Progenitor cell of endocrine pancreas (in vitro differentiated cells): ENCODE measurements at regions not wholly inside any gene's neighbourhood (a gene's known extent, or its start where the extent isn't known, plus 50 kb on each side); places are given as distances from the start of the nearest gene placed in this dataset.

Source experiments
- DNase-seq: peaks from one replicate; pipeline ENCODE4 v3.0.0; 2021; ENCODE audit warnings: low spot score; ENCODE audit not compliant: unreplicated experiment
- H3K27ac Mint-ChIP-seq: 2 replicates; pipeline ENCODE4 v1.8.0; 2021; ENCODE audit warnings: mild to moderate bottlenecking, moderate library complexity, mixed read lengths
- H3K27me3 Mint-ChIP-seq: 2 replicates; pipeline ENCODE4 v1.8.0; 2021; ENCODE audit warnings: mixed read lengths
- H3K36me3 Mint-ChIP-seq: 2 replicates; pipeline ENCODE4 v1.8.0; 2022; ENCODE audit warnings: mixed read lengths; ENCODE audit not compliant: insufficient read depth
- H3K4me1 Mint-ChIP-seq: 2 replicates; pipeline ENCODE4 v1.8.0; 2021; ENCODE audit warnings: low read depth, mixed read lengths
- H3K4me3 Mint-ChIP-seq: 2 replicates; pipeline ENCODE4 v1.8.0; 2021; ENCODE audit warnings: low read depth, mild to moderate bottlenecking, moderate library complexity, mixed read lengths
- H3K9me3 Mint-ChIP-seq: 2 replicates; pipeline ENCODE4 v1.8.0; 2021; ENCODE audit warnings: low read depth, mixed read lengths
- TF ChIP-seq, protein P1 (sequence below): fragments of 200-600 bp; sonication (generic); IDR thresholded peaks from one replicate; pipeline ENCODE4 v1.5.0; 2021; ENCODE audit warnings: antibody characterized with exemption, mild to moderate bottlenecking; ENCODE audit not compliant: unreplicated experiment

DNA sequence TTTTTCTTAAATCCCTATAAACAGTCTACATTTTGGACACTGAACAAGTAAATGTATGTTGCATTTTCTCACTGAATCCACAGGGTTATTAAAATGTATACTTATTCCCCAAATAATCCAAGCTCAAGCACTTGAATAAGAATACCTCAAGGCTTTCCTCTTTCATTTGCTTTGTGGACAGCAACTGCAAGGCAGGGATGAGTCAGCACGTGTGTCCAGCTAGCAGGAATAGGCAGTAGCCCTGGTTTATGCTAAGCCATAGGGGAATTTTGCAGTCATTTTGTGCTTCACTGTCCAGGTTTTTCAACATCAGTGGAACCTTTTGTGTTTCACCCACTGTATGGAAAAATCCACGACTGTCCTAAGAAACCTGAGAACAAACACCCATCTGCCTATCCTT lies 96.7 kb upstream of the KCNMB2 start:
- no peak for DNase-seq
- H3K9me3 Mint-ChIP-seq: no peaks in the 10 kb centered on the region
- no peaks in the 10 kb centered on the region for H3K36me3 Mint-ChIP-seq
- H3K27ac Mint-ChIP-seq: no peak overlapping the region
- H3K4me3 Mint-ChIP-seq: no peak overlapping the region
- TF ChIP-seq, protein P1, sequence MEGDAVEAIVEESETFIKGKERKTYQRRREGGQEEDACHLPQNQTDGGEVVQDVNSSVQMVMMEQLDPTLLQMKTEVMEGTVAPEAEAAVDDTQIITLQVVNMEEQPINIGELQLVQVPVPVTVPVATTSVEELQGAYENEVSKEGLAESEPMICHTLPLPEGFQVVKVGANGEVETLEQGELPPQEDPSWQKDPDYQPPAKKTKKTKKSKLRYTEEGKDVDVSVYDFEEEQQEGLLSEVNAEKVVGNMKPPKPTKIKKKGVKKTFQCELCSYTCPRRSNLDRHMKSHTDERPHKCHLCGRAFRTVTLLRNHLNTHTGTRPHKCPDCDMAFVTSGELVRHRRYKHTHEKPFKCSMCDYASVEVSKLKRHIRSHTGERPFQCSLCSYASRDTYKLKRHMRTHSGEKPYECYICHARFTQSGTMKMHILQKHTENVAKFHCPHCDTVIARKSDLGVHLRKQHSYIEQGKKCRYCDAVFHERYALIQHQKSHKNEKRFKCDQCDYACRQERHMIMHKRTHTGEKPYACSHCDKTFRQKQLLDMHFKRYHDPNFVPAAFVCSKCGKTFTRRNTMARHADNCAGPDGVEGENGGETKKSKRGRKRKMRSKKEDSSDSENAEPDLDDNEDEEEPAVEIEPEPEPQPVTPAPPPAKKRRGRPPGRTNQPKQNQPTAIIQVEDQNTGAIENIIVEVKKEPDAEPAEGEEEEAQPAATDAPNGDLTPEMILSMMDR: no peak
- no peaks in the 10 kb centered on the region for H3K27me3 Mint-ChIP-seq
- H3K4me1 Mint-ChIP-seq: peaks cover 13% of the 10 kb centered on the region

DNA sequence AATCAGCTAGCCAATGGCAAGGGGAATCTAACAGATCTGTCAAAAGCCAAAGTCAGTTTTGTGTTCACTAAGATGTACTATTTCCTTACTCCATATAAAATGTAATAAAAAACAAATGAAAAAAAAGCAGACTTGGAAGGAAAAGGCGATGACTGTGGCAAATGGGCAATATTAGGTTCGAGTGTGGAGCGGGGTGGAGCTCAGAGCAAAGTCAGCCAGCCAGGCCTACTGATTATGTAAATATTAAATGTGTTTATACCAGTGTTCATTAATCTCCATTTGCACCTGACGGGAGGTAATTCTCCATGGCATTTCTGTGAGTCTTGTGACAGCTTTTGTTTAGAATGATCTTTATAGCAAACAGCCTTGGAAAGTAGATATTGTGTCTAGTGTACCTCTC lies 96.2 kb upstream of the KCNMB2 start:
- H3K27me3 Mint-ChIP-seq: no peaks in the 10 kb centered on the region
- H3K9me3 Mint-ChIP-seq: no peaks in the 10 kb centered on the region
- TF ChIP-seq, protein P1: no peak
- H3K27ac Mint-ChIP-seq: no peak overlapping the region
- H3K4me3 Mint-ChIP-seq: no peak overlapping the region
- peaks cover 13% of the 10 kb centered on the region for H3K4me1 Mint-ChIP-seq
- H3K36me3 Mint-ChIP-seq: no peaks in the 10 kb centered on the region
- no peak for DNase-seq

DNA sequence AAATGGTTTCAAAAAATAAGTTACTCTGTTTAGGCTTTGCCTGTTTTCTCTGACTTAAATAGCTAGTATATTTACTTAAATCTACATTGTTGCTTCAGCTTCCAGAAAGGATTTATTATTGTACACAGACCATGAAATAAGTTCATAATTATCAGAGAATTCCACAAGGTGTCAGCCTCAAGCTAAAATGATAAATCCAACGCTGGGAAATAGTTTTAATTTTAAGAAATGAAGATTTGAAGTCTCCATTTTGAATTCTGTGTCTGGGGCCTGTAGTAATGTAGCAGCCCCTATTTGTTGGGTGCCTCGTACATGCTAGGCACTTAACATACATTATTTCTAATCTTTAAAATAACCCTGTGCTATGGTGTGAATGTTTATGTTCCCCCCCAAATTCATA lies 92.6 kb upstream of the KCNMB2 start:
- H3K4me1 Mint-ChIP-seq: peaks cover 13% of the 10 kb centered on the region
- H3K4me3 Mint-ChIP-seq: no peak overlapping the region
- no peaks in the 10 kb centered on the region for H3K36me3 Mint-ChIP-seq
- no peak overlapping the region for H3K27ac Mint-ChIP-seq
- no peaks in the 10 kb centered on the region for H3K27me3 Mint-ChIP-seq
- DNase-seq: no peak
- TF ChIP-seq, protein P1: no peak
- peaks cover 3% of the 10 kb centered on the region for H3K9me3 Mint-ChIP-seq

DNA sequence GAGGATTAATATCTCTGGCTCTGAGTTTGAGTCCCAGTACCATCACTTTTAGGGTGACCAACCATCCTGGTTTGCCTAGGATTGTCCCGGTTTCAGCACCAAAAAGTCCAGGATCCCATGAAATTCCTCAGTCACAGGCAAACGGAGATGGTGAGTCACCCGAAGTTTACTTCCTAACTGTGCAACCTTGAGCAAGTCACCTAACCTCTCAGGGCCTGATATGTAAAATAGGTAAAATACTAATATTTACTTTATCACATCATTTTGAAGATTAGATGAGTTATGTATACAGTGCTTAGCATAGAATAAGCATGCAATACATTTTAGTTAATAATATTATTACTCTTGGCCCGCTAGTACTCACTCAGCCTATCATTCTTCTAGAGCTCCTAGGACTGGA lies 91.1 kb upstream of the KCNMB2 start:
- Mint-ChIP-seq H3K9me3 (peaks cover 11% of the 10 kb centered on the region), H3K27ac (no peak overlapping the region), H3K4me1 (peaks cover 5% of the 10 kb centered on the region), H3K4me3 (no peak overlapping the region), H3K36me3 (no peaks in the 10 kb centered on the region), H3K27me3 (no peaks in the 10 kb centered on the region)
- no peak for DNase-seq
- TF ChIP-seq, protein P1: no peak

DNA sequence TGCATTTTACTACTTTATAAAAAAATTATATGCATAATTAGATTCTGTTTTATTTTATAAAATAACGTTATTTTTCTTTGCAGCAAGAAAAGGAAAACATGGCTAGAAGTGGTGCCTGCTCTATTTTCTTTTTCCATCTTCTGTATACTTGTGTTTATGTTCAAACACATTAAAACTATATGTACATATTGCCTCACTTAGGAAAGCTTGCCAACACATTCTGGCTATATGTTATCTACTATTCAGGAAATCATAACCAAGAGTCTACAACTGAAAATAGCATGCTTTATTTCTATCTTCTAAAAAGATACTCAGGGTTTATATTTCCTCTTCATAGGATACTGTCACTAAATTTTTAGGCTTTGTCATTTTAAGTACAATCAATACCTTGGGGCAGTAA lies 90.2 kb upstream of the KCNMB2 start:
- TF ChIP-seq, protein P1: no peak
- Mint-ChIP-seq H3K9me3 (peaks cover 11% of the 10 kb centered on the region), H3K36me3 (no peaks in the 10 kb centered on the region), H3K27ac (no peak overlapping the region), H3K27me3 (no peaks in the 10 kb centered on the region), H3K4me3 (no peak overlapping the region), H3K4me1 (peaks cover 4% of the 10 kb centered on the region)
- no peak for DNase-seq

DNA sequence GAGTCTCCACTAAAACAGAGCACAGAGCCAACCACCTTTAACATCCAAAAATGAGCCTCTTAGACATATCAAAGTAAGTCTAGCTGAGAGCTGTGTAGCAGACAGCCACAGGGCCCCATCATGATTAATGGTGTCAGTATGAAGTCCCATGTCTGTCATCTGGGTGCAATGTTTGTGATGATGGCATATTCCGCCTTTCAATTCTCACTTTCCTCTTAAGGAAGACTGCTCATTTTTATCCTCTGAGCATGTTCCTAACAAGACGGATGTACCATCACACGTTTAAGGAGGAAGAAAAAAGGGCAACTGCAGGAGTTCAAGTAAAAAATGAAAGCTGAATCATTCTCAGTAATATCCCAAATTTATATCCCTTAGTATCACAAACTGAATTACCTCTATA lies 85.8 kb upstream of the KCNMB2 start:
- TF ChIP-seq, protein P1: no peak
- Mint-ChIP-seq H3K9me3 (peaks cover 11% of the 10 kb centered on the region), H3K27ac (no peak overlapping the region), H3K4me1 (no peaks in the 10 kb centered on the region), H3K27me3 (peaks cover 3% of the 10 kb centered on the region), H3K4me3 (no peak overlapping the region), H3K36me3 (no peaks in the 10 kb centered on the region)
- no peak for DNase-seq
